Stomach (tissue), 4 donors: ENCODE measurements at regions not wholly inside any gene's neighbourhood (a gene's known extent, or its start where the extent isn't known, plus 50 kb on each side); places are given as distances from the start of the nearest gene placed in this dataset.

Experiments
- EP300 ChIP-seq: sonication (generic); formaldehyde crosslinking; IDR thresholded peaks from one replicate; pipeline ENCODE4 v1.6.1; 2017; ENCODE audit warnings: antibody characterized with exemption
- POLR2A ChIP-seq, 4 donors: fragments of 450-650 bp; IDR thresholded peaks; one replicate each; pipeline ENCODE4 v1.6.1; 2016; ENCODE audit warnings: antibody characterized with exemption in 4 of 4, control low read depth in 2 of 4, mild to moderate bottlenecking in 1 of 4, moderate library complexity in 1 of 4
- POLR2AphosphoS5 ChIP-seq, 3 donors: sonication (generic); formaldehyde crosslinking; IDR thresholded peaks; one replicate each; pipeline ENCODE4 v1.6.1; 2016; ENCODE audit warnings: antibody characterized with exemption in 3 of 3
- TF ChIP-seq, protein P1 (sequence below), 7 experiments: fragments of 450-650 bp in 4 of 7; fragments of 200-600 bp in 3 of 7; sonication (generic) in 3 of 7; IDR thresholded peaks; one replicate each; pipeline ENCODE4 v1.5.1; 2016 to 2019; ENCODE audit warnings: antibody characterized with exemption in 7 of 7, control low read depth in 2 of 7, mild to moderate bottlenecking in 1 of 7

DNA sequence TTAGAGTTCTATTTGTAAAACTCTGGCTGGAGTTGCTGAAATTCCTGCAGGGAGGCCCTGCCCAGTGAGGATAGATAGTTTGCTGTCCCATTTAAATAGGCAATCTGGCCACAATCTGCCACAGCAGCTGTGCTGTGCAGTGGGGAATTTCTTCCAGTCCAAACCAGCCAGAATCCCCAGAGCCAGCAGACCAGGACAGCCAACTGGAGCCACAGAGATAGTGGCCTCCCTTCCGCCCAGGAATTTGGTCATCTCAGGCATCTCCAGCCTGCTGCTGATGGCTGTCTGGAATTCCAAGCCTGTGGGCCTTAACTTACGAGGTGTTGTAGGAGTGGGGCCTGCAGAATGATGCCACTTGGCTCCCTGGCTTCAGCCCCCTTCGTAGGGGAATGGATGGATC, 643.4 kb downstream of the DNAJB9 start:
- TF ChIP-seq, protein P1, sequence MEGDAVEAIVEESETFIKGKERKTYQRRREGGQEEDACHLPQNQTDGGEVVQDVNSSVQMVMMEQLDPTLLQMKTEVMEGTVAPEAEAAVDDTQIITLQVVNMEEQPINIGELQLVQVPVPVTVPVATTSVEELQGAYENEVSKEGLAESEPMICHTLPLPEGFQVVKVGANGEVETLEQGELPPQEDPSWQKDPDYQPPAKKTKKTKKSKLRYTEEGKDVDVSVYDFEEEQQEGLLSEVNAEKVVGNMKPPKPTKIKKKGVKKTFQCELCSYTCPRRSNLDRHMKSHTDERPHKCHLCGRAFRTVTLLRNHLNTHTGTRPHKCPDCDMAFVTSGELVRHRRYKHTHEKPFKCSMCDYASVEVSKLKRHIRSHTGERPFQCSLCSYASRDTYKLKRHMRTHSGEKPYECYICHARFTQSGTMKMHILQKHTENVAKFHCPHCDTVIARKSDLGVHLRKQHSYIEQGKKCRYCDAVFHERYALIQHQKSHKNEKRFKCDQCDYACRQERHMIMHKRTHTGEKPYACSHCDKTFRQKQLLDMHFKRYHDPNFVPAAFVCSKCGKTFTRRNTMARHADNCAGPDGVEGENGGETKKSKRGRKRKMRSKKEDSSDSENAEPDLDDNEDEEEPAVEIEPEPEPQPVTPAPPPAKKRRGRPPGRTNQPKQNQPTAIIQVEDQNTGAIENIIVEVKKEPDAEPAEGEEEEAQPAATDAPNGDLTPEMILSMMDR (IDR thresholded peaks at IDR 0.05), result no peak
- TF ChIP-seq POLR2AphosphoS5 (IDR thresholded peaks at IDR 0.05), result no peak
- no peak for TF ChIP-seq POLR2A (IDR thresholded peaks at IDR 0.05)
- TF ChIP-seq EP300, result no peak
